WTC11 (cell line): ENCODE measurements at regions not wholly inside any gene's neighbourhood (a gene's known extent, or its start where the extent isn't known, plus 50 kb on each side); places are given as distances from the start of the nearest gene placed in this dataset.
"Not testable (repeated sequence)": the region's sequence is repeated elsewhere in the genome, so short reads cannot be mapped to it uniquely, and the experiment has no call there.

ENCODE experiments used
- ZNF263 ChIP-seq: sonication (generic); formaldehyde crosslinking; IDR thresholded peaks from 2 replicates; pipeline ENCODE4 v1.8.1; 2022; ENCODE audit warnings: low read depth, mild to moderate bottlenecking, moderate library complexity, missing genetic modification reagents
- TF ChIP-seq, protein P1 (sequence below): sonication (generic); formaldehyde crosslinking; IDR thresholded peaks from 2 replicates; pipeline ENCODE4 v1.8.1; 2022; ENCODE audit warnings: low read depth, mild to moderate bottlenecking, moderate library complexity, missing genetic modification reagents, borderline replicate concordance
- TF ChIP-seq, protein P2 (sequence below): sonication (generic); formaldehyde crosslinking; IDR thresholded peaks from 2 replicates; pipeline ENCODE4 v1.8.0; 2022; ENCODE audit warnings: missing genetic modification reagents

DNA sequence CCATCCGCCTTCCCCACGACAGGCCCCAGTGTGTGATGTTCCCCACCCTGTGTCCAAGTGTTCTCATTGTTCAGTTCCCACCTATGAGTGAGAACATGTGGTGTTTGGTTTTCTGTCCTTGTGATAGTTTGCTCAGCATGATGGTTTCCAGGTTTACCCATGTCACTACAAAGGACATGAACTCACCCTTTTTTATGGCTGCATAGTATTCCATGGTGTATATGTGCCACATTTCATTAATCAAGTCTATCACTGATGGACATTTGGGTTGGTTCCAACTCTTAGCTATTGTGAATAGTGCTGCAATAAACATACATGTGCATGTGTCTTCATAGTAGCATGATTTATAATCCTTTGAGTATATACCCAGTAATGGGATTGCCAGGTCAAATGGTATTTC lies 488.2 kb upstream of the SEMA3D start:
- TF ChIP-seq, protein P1, sequence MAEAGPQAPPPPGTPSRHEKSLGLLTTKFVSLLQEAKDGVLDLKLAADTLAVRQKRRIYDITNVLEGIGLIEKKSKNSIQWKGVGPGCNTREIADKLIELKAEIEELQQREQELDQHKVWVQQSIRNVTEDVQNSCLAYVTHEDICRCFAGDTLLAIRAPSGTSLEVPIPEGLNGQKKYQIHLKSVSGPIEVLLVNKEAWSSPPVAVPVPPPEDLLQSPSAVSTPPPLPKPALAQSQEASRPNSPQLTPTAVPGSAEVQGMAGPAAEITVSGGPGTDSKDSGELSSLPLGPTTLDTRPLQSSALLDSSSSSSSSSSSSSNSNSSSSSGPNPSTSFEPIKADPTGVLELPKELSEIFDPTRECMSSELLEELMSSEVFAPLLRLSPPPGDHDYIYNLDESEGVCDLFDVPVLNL (CRISPR knock-in tag) = not testable (repeated sequence)
- TF ChIP-seq ZNF263 (CRISPR knock-in tag) = not testable (repeated sequence)
- TF ChIP-seq, protein P2, sequence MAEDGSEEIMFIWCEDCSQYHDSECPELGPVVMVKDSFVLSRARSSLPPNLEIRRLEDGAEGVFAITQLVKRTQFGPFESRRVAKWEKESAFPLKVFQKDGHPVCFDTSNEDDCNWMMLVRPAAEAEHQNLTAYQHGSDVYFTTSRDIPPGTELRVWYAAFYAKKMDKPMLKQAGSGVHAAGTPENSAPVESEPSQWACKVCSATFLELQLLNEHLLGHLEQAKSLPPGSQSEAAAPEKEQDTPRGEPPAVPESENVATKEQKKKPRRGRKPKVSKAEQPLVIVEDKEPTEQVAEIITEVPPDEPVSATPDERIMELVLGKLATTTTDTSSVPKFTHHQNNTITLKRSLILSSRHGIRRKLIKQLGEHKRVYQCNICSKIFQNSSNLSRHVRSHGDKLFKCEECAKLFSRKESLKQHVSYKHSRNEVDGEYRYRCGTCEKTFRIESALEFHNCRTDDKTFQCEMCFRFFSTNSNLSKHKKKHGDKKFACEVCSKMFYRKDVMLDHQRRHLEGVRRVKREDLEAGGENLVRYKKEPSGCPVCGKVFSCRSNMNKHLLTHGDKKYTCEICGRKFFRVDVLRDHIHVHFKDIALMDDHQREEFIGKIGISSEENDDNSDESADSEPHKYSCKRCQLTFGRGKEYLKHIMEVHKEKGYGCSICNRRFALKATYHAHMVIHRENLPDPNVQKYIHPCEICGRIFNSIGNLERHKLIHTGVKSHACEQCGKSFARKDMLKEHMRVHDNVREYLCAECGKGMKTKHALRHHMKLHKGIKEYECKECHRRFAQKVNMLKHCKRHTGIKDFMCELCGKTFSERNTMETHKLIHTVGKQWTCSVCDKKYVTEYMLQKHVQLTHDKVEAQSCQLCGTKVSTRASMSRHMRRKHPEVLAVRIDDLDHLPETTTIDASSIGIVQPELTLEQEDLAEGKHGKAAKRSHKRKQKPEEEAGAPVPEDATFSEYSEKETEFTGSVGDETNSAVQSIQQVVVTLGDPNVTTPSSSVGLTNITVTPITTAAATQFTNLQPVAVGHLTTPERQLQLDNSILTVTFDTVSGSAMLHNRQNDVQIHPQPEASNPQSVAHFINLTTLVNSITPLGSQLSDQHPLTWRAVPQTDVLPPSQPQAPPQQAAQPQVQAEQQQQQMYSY (CRISPR knock-in tag) = not testable (repeated sequence)
